WTC11 (cell line): ENCODE measurements at regions not wholly inside any gene's neighbourhood (a gene's known extent, or its start where the extent isn't known, plus 50 kb on each side); places are given as distances from the start of the nearest gene placed in this dataset.

ENCODE experiments used
- ATAC-seq: fragments of 200-7000 bp; cut with Tn5 transposase; 2 replicates; pipeline ENCODE4 v1.10.0; 2021; ENCODE audit warnings: mild to moderate bottlenecking, moderate library complexity
- CTCF ChIA-PET: fragments of 300-600 bp; sonication (Branson Sonifier 250); formaldehyde crosslinking; loops from one replicate; lab custom pipeline; 2021; ENCODE audit warnings: antibody characterized with exemption; lab: Charles Lee
- POLR2A ChIA-PET: fragments of 350-600 bp; sonication (Branson Sonifier 250); formaldehyde crosslinking; loops from one replicate; lab custom pipeline; 2021; ENCODE audit warnings: antibody characterized with exemption; lab: Charles Lee
- DNase-seq: peaks from one replicate; pipeline ENCODE4 v3.0.0; 2021; ENCODE audit warnings: low spot score
- H3K27ac Mint-ChIP-seq: 2 replicates; pipeline ENCODE4 v1.8.0; 2021; ENCODE audit warnings: mixed read lengths
- H3K27me3 Mint-ChIP-seq: 2 replicates; pipeline ENCODE4 v1.8.0; 2021; ENCODE audit warnings: low read depth, mild to moderate bottlenecking, moderate library complexity, mixed read lengths
- H3K36me3 Mint-ChIP-seq: 2 replicates; pipeline ENCODE4 v1.8.0; 2021; ENCODE audit warnings: mixed read lengths
- H3K4me1 Mint-ChIP-seq: 2 replicates; pipeline ENCODE4 v1.8.0; 2022; ENCODE audit warnings: mixed read lengths
- H3K4me3 Mint-ChIP-seq: 2 replicates; pipeline ENCODE4 v1.8.0; 2021; ENCODE audit warnings: mild to moderate bottlenecking, moderate library complexity, mixed read lengths
- H3K9me3 Mint-ChIP-seq: 2 replicates; pipeline ENCODE4 v1.8.0; 2021; ENCODE audit warnings: mixed read lengths
- ATF2 ChIP-seq: sonication (generic); formaldehyde crosslinking; IDR thresholded peaks from 2 replicates; pipeline ENCODE4 v1.8.1; 2022; ENCODE audit warnings: low read depth, missing genetic modification reagents, borderline replicate concordance
- ATF6 ChIP-seq: sonication (generic); formaldehyde crosslinking; IDR thresholded peaks from 2 replicates; pipeline ENCODE4 v1.8.1; 2023; ENCODE audit warnings: mild to moderate bottlenecking, missing genetic modification reagents
- EMX1 ChIP-seq: fragments of 250-450 bp; sonication (Bioruptor Pico); IDR thresholded peaks from 2 replicates; pipeline ENCODE4 v1.8.0; 2021; ENCODE audit warnings: mild to moderate bottlenecking
- IRF2 ChIP-seq: sonication (generic); formaldehyde crosslinking; IDR thresholded peaks from 2 replicates; pipeline ENCODE4 v1.8.0; 2022; ENCODE audit warnings: low read depth, missing genetic modification reagents, borderline replicate concordance
- KAT7 ChIP-seq: sonication (generic); formaldehyde crosslinking; IDR thresholded peaks from 2 replicates; pipeline ENCODE4 v1.8.1; 2023; ENCODE audit warnings: missing genetic modification reagents, mild to moderate bottlenecking, borderline replicate concordance
- NFE2L1 ChIP-seq: sonication (generic); formaldehyde crosslinking; IDR thresholded peaks from 2 replicates; pipeline ENCODE4 v1.8.1; 2023; ENCODE audit warnings: missing genetic modification reagents
- RORB ChIP-seq: fragments of 250-450 bp; sonication (Bioruptor Pico); IDR thresholded peaks from 2 replicates; pipeline ENCODE4 v1.9.0; 2021; ENCODE audit warnings: mild to moderate bottlenecking
- SMAD4 ChIP-seq: sonication (generic); formaldehyde crosslinking; IDR thresholded peaks from 2 replicates; pipeline ENCODE4 v1.8.0; 2022; ENCODE audit warnings: mild to moderate bottlenecking, missing genetic modification reagents
- SOX15 ChIP-seq: fragments of 250-450 bp; sonication (Bioruptor Pico); IDR thresholded peaks from 2 replicates; pipeline ENCODE4 v1.9.0; 2021; ENCODE audit warnings: mild to moderate bottlenecking
- TCF7 ChIP-seq: sonication (generic); formaldehyde crosslinking; IDR thresholded peaks from 2 replicates; pipeline ENCODE4 v1.8.0; 2022; ENCODE audit warnings: mild to moderate bottlenecking, low read depth, missing genetic modification reagents, moderate library complexity
- ZNF219 ChIP-seq: sonication (generic); formaldehyde crosslinking; IDR thresholded peaks from 2 replicates; pipeline ENCODE4 v1.8.0; 2023; ENCODE audit warnings: missing genetic modification reagents, mild to moderate bottlenecking, borderline replicate concordance
- ZNF317 ChIP-seq: sonication (generic); formaldehyde crosslinking; IDR thresholded peaks from 2 replicates; pipeline ENCODE4 v1.8.1; 2023; ENCODE audit warnings: low read depth, mild to moderate bottlenecking, moderate library complexity, missing genetic modification reagents, borderline replicate concordance
- ZNF416 ChIP-seq: fragments of 250-450 bp; sonication (Bioruptor Pico); IDR thresholded peaks from 2 replicates; pipeline ENCODE4 v1.9.0; 2021; ENCODE audit warnings: mild to moderate bottlenecking, inconsistent platforms
- TF ChIP-seq, protein P1 (sequence below): sonication (generic); formaldehyde crosslinking; IDR thresholded peaks from 2 replicates; pipeline ENCODE4 v1.8.0; 2022; ENCODE audit warnings: missing genetic modification reagents
- TF ChIP-seq, protein P2 (sequence below): sonication (generic); formaldehyde crosslinking; IDR thresholded peaks from 2 replicates; pipeline ENCODE4 v1.8.1; 2022; ENCODE audit warnings: mild to moderate bottlenecking, missing genetic modification reagents, moderate library complexity, borderline replicate concordance

GRCh38 chr5:10894445-10895054 is 133.5 kb upstream of the DAP start:
- TF ChIP-seq ZNF416 (CRISPR knock-in tag) (no peak), TCF7 (CRISPR knock-in tag) (no peak), SOX15 (no peak), ATF6 (CRISPR knock-in tag) (no peak), NFE2L1 (CRISPR knock-in tag) (no peak), ZNF317 (no peak), ZNF219 (CRISPR knock-in tag) (no peak), ATF2 (CRISPR knock-in tag) (no peak), SMAD4 (CRISPR knock-in tag) (no peak)
- ChIA-PET POLR2A (no interaction called here), CTCF (interaction anchor here (1.5 kb wide), 1 partner anchor 93 kb away, joined by 3 read pairs; no protein-coding TSS in a partner anchor)
- H3K36me3 Mint-ChIP-seq = peaks cover 11% of the 10 kb centered on the region
- no peaks in the 10 kb centered on the region; the same call in 1 of the 2 replicates for H3K27me3 Mint-ChIP-seq
- ATAC-seq (0 out of 2 replicates have a peak, but pooled peaks have one; percentile 28), DNase-seq (no peak)
- no peak overlapping the region for H3K4me3 Mint-ChIP-seq
- H3K27ac Mint-ChIP-seq = no peak overlapping the region
- H3K9me3 Mint-ChIP-seq = peaks cover 12% of the 10 kb centered on the region
- H3K4me1 Mint-ChIP-seq = peaks cover 14% of the 10 kb centered on the region

- CTCF ChIA-PET = no interaction called here
- Mint-ChIP-seq H3K27ac (no peak overlapping the region), H3K9me3 (peaks cover 26% of the 10 kb centered on the region), H3K4me1 (no peaks in the 10 kb centered on the region), H3K4me3 (no peak overlapping the region), H3K27me3 (no peaks in the 10 kb centered on the region; the same call in 1 of the 2 replicates), H3K36me3 (peaks cover 11% of the 10 kb centered on the region)
- POLR2A ChIA-PET = no interaction called here
- TF ChIP-seq ATF6 (CRISPR knock-in tag) (no peak), IRF2 (no peak), EMX1 (CRISPR knock-in tag) (no peak), RORB (no peak), KAT7 (CRISPR knock-in tag) (no peak)
- TF ChIP-seq, protein P1, sequence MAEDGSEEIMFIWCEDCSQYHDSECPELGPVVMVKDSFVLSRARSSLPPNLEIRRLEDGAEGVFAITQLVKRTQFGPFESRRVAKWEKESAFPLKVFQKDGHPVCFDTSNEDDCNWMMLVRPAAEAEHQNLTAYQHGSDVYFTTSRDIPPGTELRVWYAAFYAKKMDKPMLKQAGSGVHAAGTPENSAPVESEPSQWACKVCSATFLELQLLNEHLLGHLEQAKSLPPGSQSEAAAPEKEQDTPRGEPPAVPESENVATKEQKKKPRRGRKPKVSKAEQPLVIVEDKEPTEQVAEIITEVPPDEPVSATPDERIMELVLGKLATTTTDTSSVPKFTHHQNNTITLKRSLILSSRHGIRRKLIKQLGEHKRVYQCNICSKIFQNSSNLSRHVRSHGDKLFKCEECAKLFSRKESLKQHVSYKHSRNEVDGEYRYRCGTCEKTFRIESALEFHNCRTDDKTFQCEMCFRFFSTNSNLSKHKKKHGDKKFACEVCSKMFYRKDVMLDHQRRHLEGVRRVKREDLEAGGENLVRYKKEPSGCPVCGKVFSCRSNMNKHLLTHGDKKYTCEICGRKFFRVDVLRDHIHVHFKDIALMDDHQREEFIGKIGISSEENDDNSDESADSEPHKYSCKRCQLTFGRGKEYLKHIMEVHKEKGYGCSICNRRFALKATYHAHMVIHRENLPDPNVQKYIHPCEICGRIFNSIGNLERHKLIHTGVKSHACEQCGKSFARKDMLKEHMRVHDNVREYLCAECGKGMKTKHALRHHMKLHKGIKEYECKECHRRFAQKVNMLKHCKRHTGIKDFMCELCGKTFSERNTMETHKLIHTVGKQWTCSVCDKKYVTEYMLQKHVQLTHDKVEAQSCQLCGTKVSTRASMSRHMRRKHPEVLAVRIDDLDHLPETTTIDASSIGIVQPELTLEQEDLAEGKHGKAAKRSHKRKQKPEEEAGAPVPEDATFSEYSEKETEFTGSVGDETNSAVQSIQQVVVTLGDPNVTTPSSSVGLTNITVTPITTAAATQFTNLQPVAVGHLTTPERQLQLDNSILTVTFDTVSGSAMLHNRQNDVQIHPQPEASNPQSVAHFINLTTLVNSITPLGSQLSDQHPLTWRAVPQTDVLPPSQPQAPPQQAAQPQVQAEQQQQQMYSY (CRISPR knock-in tag) = no peak
- TF ChIP-seq, protein P2, sequence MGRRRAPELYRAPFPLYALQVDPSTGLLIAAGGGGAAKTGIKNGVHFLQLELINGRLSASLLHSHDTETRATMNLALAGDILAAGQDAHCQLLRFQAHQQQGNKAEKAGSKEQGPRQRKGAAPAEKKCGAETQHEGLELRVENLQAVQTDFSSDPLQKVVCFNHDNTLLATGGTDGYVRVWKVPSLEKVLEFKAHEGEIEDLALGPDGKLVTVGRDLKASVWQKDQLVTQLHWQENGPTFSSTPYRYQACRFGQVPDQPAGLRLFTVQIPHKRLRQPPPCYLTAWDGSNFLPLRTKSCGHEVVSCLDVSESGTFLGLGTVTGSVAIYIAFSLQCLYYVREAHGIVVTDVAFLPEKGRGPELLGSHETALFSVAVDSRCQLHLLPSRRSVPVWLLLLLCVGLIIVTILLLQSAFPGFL (CRISPR knock-in tag) = no peak
- no peak for DNase-seq
- no peak for ATAC-seq
These were observed 131.8 kb upstream of the DAP start for GRCh38 chr5:10892911-10893215.
